Karpas-422 (cell line): ENCODE measurements at regions not wholly inside any gene's neighbourhood (a gene's known extent, or its start where the extent isn't known, plus 50 kb on each side); places are given as distances from the start of the nearest gene placed in this dataset.

Experiments
- DNase-seq: peaks from one replicate; pipeline ENCODE4 v3.0.0-alpha.2; 2015
- H2AFZ ChIP-seq: fragments of 200-600 bp; sonication (generic); 2 replicates; pipeline ENCODE4 v1.6.1; 2014; ENCODE audit warnings: antibody characterized with exemption, low read length, mixed read lengths
- H3K27ac ChIP-seq: fragments of 200-600 bp; sonication (generic); 2 replicates; pipeline ENCODE4 v1.5.1; 2014; ENCODE audit warnings: mild to moderate bottlenecking, low read length, moderate library complexity
- H3K27me3 ChIP-seq: fragments of 200-600 bp; sonication (generic); 2 replicates; pipeline ENCODE4 v1.6.1; 2014; ENCODE audit warnings: low read length, mixed read lengths
- H3K36me3 ChIP-seq: fragments of 200-600 bp; sonication (generic); 2 replicates; pipeline ENCODE4 v1.6.1; 2014; ENCODE audit warnings: low read length, mixed read lengths; ENCODE audit not compliant: insufficient read depth
- H3K4me1 ChIP-seq: fragments of 200-600 bp; sonication (generic); 2 replicates; pipeline ENCODE4 v1.6.1; 2014; ENCODE audit warnings: mild to moderate bottlenecking, low read length, mixed read lengths
- H3K4me2 ChIP-seq: fragments of 200-600 bp; sonication (generic); 2 replicates; pipeline ENCODE4 v1.6.1; 2014; ENCODE audit warnings: low read length, low read depth, mild to moderate bottlenecking; ENCODE audit not compliant: poor library complexity, severe bottlenecking
- H3K4me3 ChIP-seq: fragments of 200-600 bp; sonication (generic); 2 replicates; pipeline ENCODE4 v1.5.1; 2014; ENCODE audit warnings: mild to moderate bottlenecking, antibody characterized with exemption, low read length, mixed read lengths
- H3K79me2 ChIP-seq: fragments of 200-600 bp; sonication (generic); 2 replicates; pipeline ENCODE4 v1.6.1; 2014; ENCODE audit warnings: mild to moderate bottlenecking, low read length, mixed read lengths
- H3K9ac ChIP-seq: fragments of 200-600 bp; sonication (generic); 2 replicates; pipeline ENCODE4 v1.6.0; 2014; ENCODE audit warnings: low read length
- H3K9me2 ChIP-seq: fragments of 200-600 bp; sonication (generic), shearing (Covaris generic); replicated peaks from 2 replicates; pipeline ENCODE4 v1.6.0; 2014; ENCODE audit warnings: mild to moderate bottlenecking, low read length, moderate library complexity; ENCODE audit not compliant: insufficient read depth
- H3K9me3 ChIP-seq: fragments of 300-700, 200-600 bp; sonication (generic); 2 replicates; pipeline ENCODE4 v1.6.1; 2014; ENCODE audit warnings: low read length, mixed read lengths
- H4K20me1 ChIP-seq: fragments of 200-600 bp; sonication (generic); 2 replicates; pipeline ENCODE4 v1.6.1; 2014; ENCODE audit warnings: mild to moderate bottlenecking, antibody characterized with exemption, low read length, low read depth; ENCODE audit not compliant: insufficient read depth

DNA sequence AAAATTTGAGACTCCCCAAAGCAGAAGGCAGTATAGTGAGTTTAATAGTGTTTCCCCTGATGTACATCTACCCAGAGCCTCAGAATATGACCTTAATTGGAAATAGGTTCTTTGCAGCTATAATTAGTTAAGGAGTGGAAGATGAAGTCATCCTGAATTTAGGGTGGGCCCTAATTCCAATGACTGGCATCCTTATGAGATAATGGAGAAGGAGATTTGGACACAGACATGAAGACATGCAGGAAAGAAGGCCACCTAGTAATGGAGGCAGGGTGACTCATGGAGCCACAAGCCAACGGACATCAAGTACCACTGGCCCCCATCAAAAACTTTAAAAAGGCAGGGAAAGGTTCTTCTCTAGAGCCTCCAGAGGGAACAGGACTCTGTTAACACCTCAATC lies 308.9 kb downstream of the TXNL1 start:
- no peak overlapping the region for H3K4me3 ChIP-seq
- H3K4me1 ChIP-seq, result no peaks in the 10 kb centered on the region
- no peaks in the 10 kb centered on the region for H4K20me1 ChIP-seq
- H3K27me3 ChIP-seq, result no peaks in the 10 kb centered on the region; the same call in 1 of the 2 replicates
- no peak overlapping the region for H2AFZ ChIP-seq
- H3K9me2 ChIP-seq, result no peaks in the 10 kb centered on the region
- no peak overlapping the region for H3K9ac ChIP-seq
- H3K79me2 ChIP-seq, result no peaks in the 10 kb centered on the region
- H3K4me2 ChIP-seq, result no peak overlapping the region
- no peaks in the 10 kb centered on the region for H3K36me3 ChIP-seq
- no peaks in the 10 kb centered on the region for H3K9me3 ChIP-seq
- H3K27ac ChIP-seq, result no peak overlapping the region
- DNase-seq, result no peak

DNA sequence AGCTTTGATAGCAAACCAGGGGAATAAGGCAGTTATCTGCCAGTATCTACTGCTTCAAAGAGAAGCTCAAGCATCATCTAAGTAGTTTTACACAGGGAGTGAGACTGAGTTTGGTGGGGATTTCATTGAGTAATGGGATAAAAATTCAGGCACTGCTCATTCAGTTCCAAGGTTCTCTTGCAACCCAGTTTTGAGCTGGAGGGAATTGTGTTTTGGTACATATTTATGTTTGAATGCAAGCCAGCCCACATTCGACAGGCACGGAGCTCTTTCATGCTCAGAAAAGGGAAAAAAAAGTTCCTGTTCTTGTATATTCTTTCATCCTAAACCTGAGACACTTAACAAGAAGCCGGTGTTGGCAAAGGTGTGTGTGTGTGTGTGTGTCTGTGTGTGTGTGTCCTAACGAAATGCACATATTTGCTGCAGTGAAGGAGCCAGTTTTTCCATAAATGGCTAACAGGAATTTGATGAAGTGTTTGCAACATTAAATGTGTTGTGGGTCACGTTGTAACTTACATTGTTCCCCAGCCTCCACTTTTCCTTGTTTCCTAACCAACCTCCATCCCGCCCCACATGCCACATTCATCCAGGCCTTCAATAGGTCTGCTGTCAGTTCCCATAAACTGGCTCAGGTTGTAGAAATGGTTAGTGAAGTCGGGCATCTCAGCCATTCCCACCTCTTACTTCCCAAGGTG lies 311.1 kb downstream of the TXNL1 start:
- Histone ChIP-seq H3K4me2 (no peak overlapping the region), H2AFZ (no peak overlapping the region), H3K9ac (no peak overlapping the region), H3K4me3 (no peak overlapping the region), H3K9me3 (no peaks in the 10 kb centered on the region), H3K27ac (no peak overlapping the region), H3K27me3 (no peaks in the 10 kb centered on the region; the same call in 1 of the 2 replicates), H3K4me1 (no peaks in the 10 kb centered on the region), H3K36me3 (no peaks in the 10 kb centered on the region), H4K20me1 (no peaks in the 10 kb centered on the region), H3K79me2 (no peaks in the 10 kb centered on the region), H3K9me2 (no peaks in the 10 kb centered on the region)
- DNase-seq, result no peak

DNA sequence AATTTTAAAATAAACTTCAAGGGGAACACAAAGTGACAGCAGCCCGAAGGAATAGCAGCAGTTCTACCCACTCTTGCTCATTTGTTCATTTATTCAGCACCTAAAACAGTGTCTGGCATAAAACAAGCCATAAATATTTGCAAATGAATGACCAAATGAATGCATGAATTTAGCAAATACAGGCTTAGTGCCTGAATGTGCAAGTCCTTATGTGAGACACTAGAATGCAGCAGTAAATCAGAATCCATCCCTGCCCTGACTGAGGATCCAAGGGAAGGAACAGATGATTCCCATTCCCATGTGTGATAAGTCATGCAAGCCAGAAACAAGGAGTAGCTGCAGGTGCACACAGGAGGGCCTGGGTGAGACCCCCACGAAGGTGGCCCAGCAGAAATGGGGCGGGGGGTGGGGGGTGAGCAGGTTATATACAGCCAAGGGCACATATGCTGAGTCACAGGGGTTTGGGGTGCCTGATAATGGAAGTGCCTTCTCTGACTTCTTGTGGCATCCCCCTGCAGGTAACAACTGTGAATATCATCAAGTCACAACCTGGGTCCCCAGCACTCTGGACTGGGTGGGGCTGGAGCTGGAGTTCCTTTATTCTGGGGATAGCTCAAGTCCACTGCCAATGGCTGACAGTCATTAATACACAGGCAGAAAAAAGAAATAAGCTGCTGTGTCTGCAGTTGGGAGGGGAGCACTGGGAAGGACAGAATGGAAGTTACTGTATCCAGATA lies 311.9 kb downstream of the TXNL1 start:
- H3K9ac ChIP-seq, result no peak overlapping the region
- H3K27ac ChIP-seq, result no peak overlapping the region
- H3K79me2 ChIP-seq, result no peaks in the 10 kb centered on the region
- DNase-seq, result no peak
- no peaks in the 10 kb centered on the region for H3K4me1 ChIP-seq
- H3K4me2 ChIP-seq, result no peak overlapping the region
- H3K9me2 ChIP-seq, result no peaks in the 10 kb centered on the region
- H4K20me1 ChIP-seq, result no peaks in the 10 kb centered on the region
- H3K36me3 ChIP-seq, result no peaks in the 10 kb centered on the region
- H3K4me3 ChIP-seq, result no peak overlapping the region
- H3K9me3 ChIP-seq, result no peaks in the 10 kb centered on the region
- no peaks in the 10 kb centered on the region; the same call in 1 of the 2 replicates for H3K27me3 ChIP-seq
- no peak overlapping the region for H2AFZ ChIP-seq

DNA sequence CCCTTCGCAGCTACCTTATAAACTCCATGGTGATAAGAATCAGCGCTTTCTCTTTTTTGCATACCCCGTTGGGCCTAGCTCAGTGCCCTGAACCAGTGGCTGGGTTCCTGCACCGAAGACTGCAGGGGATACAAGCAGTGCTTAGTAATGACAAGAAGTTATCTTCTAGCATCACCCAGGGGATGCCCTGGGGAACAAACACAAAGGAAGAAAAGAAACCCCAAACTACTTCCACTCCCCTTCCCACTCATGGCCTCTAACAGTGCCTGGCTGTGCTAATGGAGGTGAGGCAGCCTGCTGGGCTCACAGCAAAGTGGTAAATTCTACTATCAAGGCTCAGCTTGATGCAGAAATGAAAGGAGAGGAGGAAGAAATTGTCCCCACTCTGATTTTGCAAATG lies 314.7 kb downstream of the TXNL1 start:
- DNase-seq, result no peak
- no peak overlapping the region for H2AFZ ChIP-seq
- H3K36me3 ChIP-seq, result no peaks in the 10 kb centered on the region
- no peak overlapping the region for H3K4me3 ChIP-seq
- no peaks in the 10 kb centered on the region for H4K20me1 ChIP-seq
- no peaks in the 10 kb centered on the region; the same call in 1 of the 2 replicates for H3K27me3 ChIP-seq
- no peak overlapping the region for H3K9ac ChIP-seq
- H3K9me3 ChIP-seq, result no peaks in the 10 kb centered on the region
- H3K4me1 ChIP-seq, result peaks cover 5% of the 10 kb centered on the region; the same call in 1 of the 2 replicates
- H3K4me2 ChIP-seq, result no peak overlapping the region
- H3K27ac ChIP-seq, result no peak overlapping the region
- no peaks in the 10 kb centered on the region for H3K9me2 ChIP-seq
- H3K79me2 ChIP-seq, result no peaks in the 10 kb centered on the region

DNA sequence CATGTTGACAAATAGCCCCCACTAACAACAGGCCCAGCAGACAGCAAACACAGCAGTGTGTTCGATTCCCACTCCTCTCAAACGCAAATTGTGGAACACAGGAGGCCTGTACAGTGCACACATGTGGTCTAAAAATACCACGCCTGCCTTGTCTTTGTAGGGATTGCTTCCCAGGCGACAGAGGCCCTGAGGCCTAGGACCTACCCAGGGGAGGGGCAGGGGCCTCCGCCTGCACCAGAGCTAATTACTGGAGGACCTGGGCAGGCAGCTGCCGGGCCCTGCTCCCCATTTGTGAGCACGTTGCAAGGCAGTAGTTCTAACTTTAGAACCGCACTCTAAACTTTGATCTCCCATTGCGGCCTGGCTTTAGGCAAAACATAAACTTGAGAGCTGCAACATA lies 316.0 kb downstream of the TXNL1 start:
- Histone ChIP-seq H3K27me3 (no peaks in the 10 kb centered on the region), H3K4me2 (no peak overlapping the region), H3K4me3 (no peak overlapping the region), H3K9me3 (no peaks in the 10 kb centered on the region), H2AFZ (no peak overlapping the region), H3K27ac (no peak overlapping the region), H3K9me2 (no peaks in the 10 kb centered on the region), H3K4me1 (peaks cover 5% of the 10 kb centered on the region; the same call in 1 of the 2 replicates), H3K36me3 (no peaks in the 10 kb centered on the region), H4K20me1 (no peaks in the 10 kb centered on the region), H3K79me2 (no peaks in the 10 kb centered on the region), H3K9ac (no peak overlapping the region)
- no peak for DNase-seq

DNA sequence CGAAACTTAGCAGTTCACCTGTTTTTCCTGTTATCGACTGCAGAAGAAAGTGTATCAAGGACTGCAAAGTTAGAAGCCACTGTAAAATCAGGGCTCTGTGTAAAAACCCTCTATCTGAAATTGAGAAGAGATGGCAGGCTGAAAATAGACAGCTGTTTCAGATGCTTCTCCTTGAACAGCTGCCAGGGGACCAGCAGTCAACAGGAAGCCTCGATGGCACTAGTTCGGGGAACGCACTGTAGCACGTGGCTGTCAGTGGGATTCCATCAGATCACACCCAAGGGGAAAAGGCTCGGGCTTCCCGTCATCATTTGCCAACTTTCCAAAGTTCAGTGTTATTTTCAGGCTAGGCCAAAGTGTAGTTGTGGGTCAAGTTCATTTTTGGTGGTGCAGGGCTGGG lies 316.9 kb downstream of the TXNL1 start:
- Histone ChIP-seq H3K4me2 (no peak overlapping the region), H3K27me3 (no peaks in the 10 kb centered on the region), H3K9ac (no peak overlapping the region), H3K9me2 (no peaks in the 10 kb centered on the region), H4K20me1 (no peaks in the 10 kb centered on the region), H3K9me3 (no peaks in the 10 kb centered on the region), H2AFZ (no peak overlapping the region), H3K4me1 (peaks cover 5% of the 10 kb centered on the region; the same call in 1 of the 2 replicates), H3K79me2 (no peaks in the 10 kb centered on the region), H3K36me3 (no peaks in the 10 kb centered on the region), H3K27ac (no peak overlapping the region), H3K4me3 (no peak overlapping the region)
- DNase-seq, result no peak

DNA sequence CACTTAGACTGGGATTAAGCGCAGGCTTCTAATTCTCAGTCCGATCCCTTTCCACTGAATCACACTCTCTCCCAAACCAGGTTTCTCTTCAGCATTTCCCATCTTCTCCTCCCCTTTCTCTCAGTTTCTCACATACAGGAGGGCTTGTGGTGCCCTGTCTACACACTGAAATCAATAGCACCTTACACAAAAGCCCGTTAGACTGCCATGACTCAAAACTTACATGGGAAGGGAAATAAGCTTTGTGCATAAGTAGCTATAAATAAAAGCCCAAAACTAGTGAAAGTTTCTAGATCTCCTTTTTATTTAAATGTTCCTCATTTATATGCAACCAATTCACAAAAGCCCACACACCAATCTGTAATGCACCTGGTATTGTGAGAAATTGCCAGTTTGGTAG lies 318.4 kb downstream of the TXNL1 start:
- Histone ChIP-seq H3K4me3 (no peak overlapping the region), H2AFZ (no peak overlapping the region), H3K4me1 (peaks cover 5% of the 10 kb centered on the region; the same call in 1 of the 2 replicates), H3K4me2 (no peak overlapping the region), H3K9me2 (no peaks in the 10 kb centered on the region), H4K20me1 (no peaks in the 10 kb centered on the region), H3K36me3 (no peaks in the 10 kb centered on the region), H3K27ac (no peak overlapping the region), H3K9me3 (no peaks in the 10 kb centered on the region), H3K9ac (no peak overlapping the region), H3K79me2 (no peaks in the 10 kb centered on the region), H3K27me3 (no peaks in the 10 kb centered on the region)
- DNase-seq, result no peak

DNA sequence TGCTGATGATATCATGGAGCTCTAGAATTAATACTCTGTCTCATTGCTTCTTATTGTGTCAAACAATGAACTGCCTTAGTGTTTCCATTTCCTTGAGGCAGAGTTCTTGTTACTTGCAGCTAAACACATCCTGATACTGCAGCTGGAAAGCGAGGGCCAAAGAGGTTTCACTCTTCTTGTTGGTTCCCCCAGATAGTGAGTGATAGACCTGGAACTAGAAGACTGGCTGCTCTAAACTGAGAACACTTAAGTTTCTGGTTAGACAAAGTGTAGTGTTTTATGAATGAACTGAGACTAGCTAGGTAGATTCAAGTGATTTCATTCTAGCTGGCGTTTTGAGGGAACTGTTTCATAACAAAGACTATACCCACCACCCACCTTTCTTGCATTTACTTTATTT lies 321.7 kb downstream of the TXNL1 start:
- Histone ChIP-seq H3K79me2 (no peaks in the 10 kb centered on the region), H3K27ac (no peak overlapping the region), H2AFZ (no peak overlapping the region), H3K9me2 (no peaks in the 10 kb centered on the region), H3K27me3 (no peaks in the 10 kb centered on the region), H3K4me2 (no peak overlapping the region), H3K36me3 (no peaks in the 10 kb centered on the region), H3K4me3 (no peak overlapping the region), H4K20me1 (no peaks in the 10 kb centered on the region), H3K4me1 (peaks cover 5% of the 10 kb centered on the region; the same call in 1 of the 2 replicates), H3K9me3 (no peaks in the 10 kb centered on the region), H3K9ac (no peak overlapping the region)
- DNase-seq, result no peak
